HG03103 (cell line): ENCODE measurements at regions not wholly inside any gene's neighbourhood (a gene's known extent, or its start where the extent isn't known, plus 50 kb on each side); places are given as distances from the start of the nearest gene placed in this dataset.
"Not testable (repeated sequence)": the region's sequence is repeated elsewhere in the genome, so short reads cannot be mapped to it uniquely, and the experiment has no call there.

Experiments used
- ATAC-seq: cut with Tn5 transposase; IDR thresholded peaks from one replicate; pipeline ENCODE4 v1.9.1; 2021; ENCODE audit warnings: low read depth; ENCODE audit not compliant: unreplicated experiment

GRCh38 chr3:99324636-99325203 lies 313.7 kb upstream of the COL8A1 start:
- no peak for ATAC-seq

GRCh38 chr3:99323940-99324339 lies 314.5 kb upstream of the COL8A1 start:
- ATAC-seq: no peak

GRCh38 chr3:99322551-99322950 lies 315.8 kb upstream of the COL8A1 start:
- ATAC-seq: no peak

GRCh38 chr3:99321261-99321660 lies 317.1 kb upstream of the COL8A1 start:
- ATAC-seq: no peak

- ATAC-seq: no peak
These were observed 318.4 kb upstream of the COL8A1 start for GRCh38 chr3:99319961-99320360.

GRCh38 chr3:99319450-99319849 lies 318.9 kb upstream of the COL8A1 start:
- no peak for ATAC-seq

GRCh38 chr3:99317201-99317600 lies 321.2 kb upstream of the COL8A1 start:
- ATAC-seq: no peak

- ATAC-seq: no peak
These were observed 322.5 kb upstream of the COL8A1 start for GRCh38 chr3:99315896-99316295.

- no peak for ATAC-seq
These were observed 324.9 kb upstream of the COL8A1 start for GRCh38 chr3:99313485-99313884.

- no peak for ATAC-seq
These were observed 339.7 kb upstream of the COL8A1 start for GRCh38 chr3:99298661-99299060.

GRCh38 chr3:99295836-99296235 lies 342.6 kb upstream of the COL8A1 start:
- ATAC-seq: no peak

GRCh38 chr3:99294092-99294491 lies 344.3 kb upstream of the COL8A1 start:
- ATAC-seq: not testable (repeated sequence)

GRCh38 chr3:99287876-99288275 lies 350.5 kb upstream of the COL8A1 start:
- ATAC-seq: no peak

- ATAC-seq: no peak
These were observed 352.0 kb upstream of the COL8A1 start for GRCh38 chr3:99286266-99286845.

GRCh38 chr3:99269606-99270351 lies 368.3 kb upstream of the DCBLD2 start:
- ATAC-seq: no peak

GRCh38 chr3:99256788-99257187 lies 355.3 kb upstream of the DCBLD2 start:
- ATAC-seq: no peak

GRCh38 chr3:99253963-99254355 lies 352.5 kb upstream of the DCBLD2 start:
- ATAC-seq: no peak

GRCh38 chr3:99250821-99251355 lies 349.4 kb upstream of the DCBLD2 start:
- no peak for ATAC-seq

- no peak for ATAC-seq
These were observed 348.8 kb upstream of the DCBLD2 start for GRCh38 chr3:99250272-99250671.

- ATAC-seq: no peak
These were observed 348.1 kb upstream of the DCBLD2 start for GRCh38 chr3:99249627-99250026.

GRCh38 chr3:99248913-99249312 lies 347.4 kb upstream of the DCBLD2 start:
- no peak for ATAC-seq

- no peak for ATAC-seq
These were observed 346.6 kb upstream of the DCBLD2 start for GRCh38 chr3:99248130-99248529.
